Mesenchymal stem cell (in vitro differentiated cells and primary cell): ENCODE measurements at regions not wholly inside any gene's neighbourhood (a gene's known extent, or its start where the extent isn't known, plus 50 kb on each side); places are given as distances from the start of the nearest gene placed in this dataset.

Experiments used
- DNase-seq: peaks from one replicate; pipeline ENCODE4 v3.0.0-alpha.2; 2013
- H2AFZ ChIP-seq: one replicate; pipeline ENCODE4 v1.6.1; 2013; ENCODE audit warnings: low read depth, mild to moderate bottlenecking, control low read depth, inconsistent platforms, low read length, moderate library complexity
- H2AK5ac ChIP-seq: 2 replicates; pipeline ENCODE4 v1.6.1; 2013; ENCODE audit warnings: low read length, moderate library complexity, mild to moderate bottlenecking, inconsistent platforms; ENCODE audit not compliant: severe bottlenecking
- H2BK120ac ChIP-seq: one replicate; pipeline ENCODE4 v1.6.1; 2013; ENCODE audit warnings: low read depth, mild to moderate bottlenecking, inconsistent platforms, low read length, moderate library complexity
- H2BK12ac ChIP-seq, 2 experiments: one replicate each; pipeline ENCODE4 v1.6.1; 2013; ENCODE audit warnings: inconsistent platforms in 2 of 2, low read length in 2 of 2, mild to moderate bottlenecking in 2 of 2, moderate library complexity in 2 of 2, control low read depth in 1 of 2
- H2BK15ac ChIP-seq: one replicate; pipeline ENCODE4 v1.6.1; 2013; ENCODE audit warnings: mild to moderate bottlenecking, low read depth, inconsistent platforms; ENCODE audit not compliant: poor library complexity, severe bottlenecking
- H2BK5ac ChIP-seq: 2 replicates; pipeline ENCODE4 v1.6.1; 2013; ENCODE audit warnings: low read depth, mild to moderate bottlenecking, low read length, control low read depth, inconsistent platforms; ENCODE audit not compliant: poor library complexity, severe bottlenecking
- H3K14ac ChIP-seq, 2 experiments: one replicate each; pipeline ENCODE4 v1.6.1; 2013; ENCODE audit warnings: inconsistent platforms in 2 of 2, low read length in 2 of 2, control low read depth in 1 of 2, mild to moderate bottlenecking in 1 of 2, moderate library complexity in 1 of 2
- H3K18ac ChIP-seq, 2 experiments: one replicate each; pipeline ENCODE4 v1.6.1; 2013; ENCODE audit warnings: inconsistent platforms in 2 of 2, low read length in 2 of 2, control low read depth in 1 of 2, low read depth in 1 of 2, mild to moderate bottlenecking in 1 of 2
- H3K23ac ChIP-seq, 2 experiments: one replicate each; pipeline ENCODE4 v1.6.1; 2013; ENCODE audit warnings: inconsistent platforms in 2 of 2, low read length in 2 of 2, mild to moderate bottlenecking in 2 of 2, moderate library complexity in 2 of 2, control low read depth in 1 of 2
- H3K27ac ChIP-seq: 2 replicates; pipeline ENCODE4 v1.5.1; 2013; ENCODE audit warnings: mild to moderate bottlenecking, moderate library complexity, low read length, control low read depth, inconsistent platforms; ENCODE audit not compliant: poor library complexity, severe bottlenecking
- H3K27me3 ChIP-seq, 2 experiments: 2 replicates each; pipeline versions ENCODE4 v1.6.1 to v1.7.0; 2013; ENCODE audit warnings: low read length in 2 of 2, mild to moderate bottlenecking in 2 of 2, moderate library complexity in 2 of 2, control low read depth in 1 of 2, inconsistent platforms in 1 of 2; ENCODE audit not compliant: control insufficient read depth in 1 of 2, insufficient read depth in 1 of 2
- H3K36me3 ChIP-seq, 2 experiments: 2 replicates each; pipeline versions ENCODE4 v1.6.1 to v1.7.0; 2013; ENCODE audit warnings: low read length in 2 of 2, control low read depth in 1 of 2, inconsistent platforms in 1 of 2, low read depth in 1 of 2, mild to moderate bottlenecking in 1 of 2; ENCODE audit not compliant: insufficient read depth in 2 of 2, control insufficient read depth in 1 of 2
- H3K4ac ChIP-seq, 2 experiments: one replicate each; pipeline ENCODE4 v1.6.1; 2013; ENCODE audit warnings: inconsistent platforms in 2 of 2, low read length in 2 of 2, mild to moderate bottlenecking in 2 of 2, moderate library complexity in 2 of 2, control low read depth in 1 of 2, low read depth in 1 of 2
- H3K4me1 ChIP-seq: 2 replicates; pipeline ENCODE4 v1.6.1; 2013; ENCODE audit warnings: low read depth, low read length, control low read depth; ENCODE audit not compliant: control insufficient read depth, insufficient read depth
- H3K4me2 ChIP-seq: 2 replicates; pipeline ENCODE4 v1.6.1; 2013; ENCODE audit warnings: low read length, mild to moderate bottlenecking, inconsistent platforms; ENCODE audit not compliant: poor library complexity, severe bottlenecking
- H3K4me3 ChIP-seq, 2 experiments: 2 replicates each; pipeline versions ENCODE4 v1.5.1 to v1.7.0; 2013; ENCODE audit warnings: low read length in 2 of 2, mild to moderate bottlenecking in 2 of 2, control low read depth in 1 of 2, low read depth in 1 of 2; ENCODE audit not compliant: insufficient read depth in 1 of 2
- H3K79me1 ChIP-seq: replicated peaks from 2 replicates; pipeline ENCODE4 v1.6.1; 2013; ENCODE audit warnings: mild to moderate bottlenecking, control low read depth, low read length, inconsistent platforms; ENCODE audit not compliant: poor library complexity, severe bottlenecking
- H3K9ac ChIP-seq: 2 replicates; pipeline ENCODE4 v1.7.0; 2013; ENCODE audit warnings: mild to moderate bottlenecking, low read length, moderate library complexity
- H3K9me3 ChIP-seq: 2 replicates; pipeline ENCODE4 v1.7.0; 2013; ENCODE audit warnings: mild to moderate bottlenecking, low read length; ENCODE audit not compliant: control insufficient read depth
- H4K8ac ChIP-seq: one replicate; pipeline ENCODE4 v1.6.1; 2013; ENCODE audit warnings: inconsistent platforms, mild to moderate bottlenecking, low read length, moderate library complexity
- H4K91ac ChIP-seq: one replicate; pipeline ENCODE4 v1.6.1; 2013; ENCODE audit warnings: mild to moderate bottlenecking, low read length, inconsistent platforms
- WGBS: methylation state at CpG from one replicate; pipeline ENCODE4 v1.1.7; 2013; ENCODE audit warnings: mixed read lengths; 5-methylcytosine and 5-hydroxymethylcytosine counted together

- Histone ChIP-seq H3K27ac (no peak overlapping the region), H2AK5ac (no peak overlapping the region)
Measured at GRCh38 chr4:28386776-28387175, 1526.1 kb downstream of the STIM2 start.

GRCh38 chr4:28388471-28388870, 1527.8 kb downstream of the STIM2 start:
- no CpG with 5 or more reads among the region's 2 CpGs for WGBS
- no peak overlapping the region for H3K4me3 ChIP-seq

More at GRCh38 chr4:28386776-28387175, 1526.1 kb downstream of the STIM2 start:
- Histone ChIP-seq H3K4me3 (no peak overlapping the region), H4K8ac (no peak overlapping the region), H3K79me1 (no peaks in the 10 kb centered on the region), H2BK15ac (no peak overlapping the region), H3K36me3 (no peaks in the 10 kb centered on the region), H3K4ac (no peak overlapping the region), H3K27me3 (no peaks in the 10 kb centered on the region), H3K4me2 (no peak overlapping the region), H2BK120ac (no peak overlapping the region), H3K23ac (no peak overlapping the region), H3K18ac (no peak overlapping the region), H3K14ac (no peak overlapping the region), H3K9me3 (no peaks in the 10 kb centered on the region), H2BK12ac (no peak overlapping the region), H3K4me1 (no peaks in the 10 kb centered on the region), H4K91ac (no peak overlapping the region), H2BK5ac (no peak overlapping the region), H2AFZ (no peak overlapping the region), H3K9ac (no peak overlapping the region)
- no peak for DNase-seq

DNA sequence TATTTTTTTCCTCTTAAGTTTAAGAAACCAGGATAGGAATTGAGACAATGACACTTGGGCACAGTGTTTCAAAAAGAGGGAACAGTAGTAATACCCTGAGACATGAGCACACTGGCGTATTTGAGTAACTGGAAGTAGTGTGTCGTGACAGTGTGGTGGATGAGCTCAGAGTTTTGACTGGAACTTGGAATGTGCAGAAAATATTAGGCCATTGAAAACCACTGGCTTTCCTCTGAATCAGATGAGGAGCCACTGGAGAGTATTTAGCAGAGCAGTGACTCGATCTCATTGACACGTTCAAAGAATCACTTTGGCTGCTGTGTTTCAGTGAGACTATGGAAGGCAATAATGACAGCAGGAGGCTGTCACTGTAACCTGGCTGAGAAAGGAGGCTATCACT, 1531.2 kb downstream of the STIM2 start:
- Histone ChIP-seq H3K4ac (no peak overlapping the region), H2BK120ac (no peak overlapping the region), H2BK12ac (no peak overlapping the region), H3K36me3 (no peaks in the 10 kb centered on the region), H3K23ac (no peak overlapping the region), H2AFZ (no peak overlapping the region), H3K9me3 (no peaks in the 10 kb centered on the region), H3K27ac (no peak overlapping the region), H3K18ac (no peak overlapping the region), H2BK15ac (no peak overlapping the region), H3K9ac (peak overlapping the region; percentile 37), H4K91ac (no peak overlapping the region), H3K4me1 (no peaks in the 10 kb centered on the region), H3K4me2 (no peak overlapping the region), H4K8ac (no peak overlapping the region), H3K14ac (no peak overlapping the region), H2AK5ac (no peak overlapping the region), H3K4me3 (no peak overlapping the region), H3K27me3 (no peaks in the 10 kb centered on the region), H2BK5ac (no peak overlapping the region), H3K79me1 (no peaks in the 10 kb centered on the region)
- no peak for DNase-seq
- 69% methylated on average over 4 of the region's 4 CpGs for WGBS

More at GRCh38 chr4:28388471-28388870, 1527.8 kb downstream of the STIM2 start:
- Histone ChIP-seq H2BK15ac (no peak overlapping the region), H3K79me1 (no peaks in the 10 kb centered on the region), H3K36me3 (no peaks in the 10 kb centered on the region), H2BK120ac (no peak overlapping the region), H3K27me3 (no peaks in the 10 kb centered on the region), H3K9me3 (no peaks in the 10 kb centered on the region), H2AFZ (no peak overlapping the region), H2BK5ac (no peak overlapping the region), H2AK5ac (no peak overlapping the region), H3K4me2 (no peak overlapping the region), H3K23ac (no peak overlapping the region), H4K91ac (no peak overlapping the region), H2BK12ac (no peak overlapping the region), H3K27ac (no peak overlapping the region), H3K14ac (no peak overlapping the region), H4K8ac (no peak overlapping the region), H3K4me1 (no peaks in the 10 kb centered on the region), H3K9ac (no peak overlapping the region), H3K4ac (no peak overlapping the region), H3K18ac (no peak overlapping the region)
- DNase-seq, result no peak

GRCh38 chr4:28402751-28403150, 1542.1 kb downstream of the STIM2 start:
- no peak overlapping the region for H2BK120ac ChIP-seq

More at GRCh38 chr4:28402751-28403150, 1542.1 kb downstream of the STIM2 start:
- Histone ChIP-seq H2BK12ac (no peak overlapping the region), H3K4ac (no peak overlapping the region), H2AFZ (no peak overlapping the region), H3K27me3 (no peaks in the 10 kb centered on the region), H3K9me3 (no peaks in the 10 kb centered on the region), H2BK5ac (no peak overlapping the region), H3K18ac (no peak overlapping the region), H3K4me1 (no peaks in the 10 kb centered on the region), H3K79me1 (no peaks in the 10 kb centered on the region), H4K91ac (no peak overlapping the region), H3K27ac (no peak overlapping the region), H3K14ac (no peak overlapping the region), H3K9ac (no peak overlapping the region), H2BK15ac (no peak overlapping the region), H3K4me2 (no peak overlapping the region), H3K36me3 (no peaks in the 10 kb centered on the region), H3K4me3 (no peak overlapping the region), H3K23ac (no peak overlapping the region), H4K8ac (no peak overlapping the region), H2AK5ac (no peak overlapping the region)
- no peak for DNase-seq
- WGBS, result 95% methylated on average over 10 of the region's 13 CpGs
